ENCODE measurements at regions not wholly inside any gene's neighbourhood (a gene's known extent, or its start where the extent isn't known, plus 50 kb on each side); places are given as distances from the start of the nearest gene placed in this dataset.

DNA sequence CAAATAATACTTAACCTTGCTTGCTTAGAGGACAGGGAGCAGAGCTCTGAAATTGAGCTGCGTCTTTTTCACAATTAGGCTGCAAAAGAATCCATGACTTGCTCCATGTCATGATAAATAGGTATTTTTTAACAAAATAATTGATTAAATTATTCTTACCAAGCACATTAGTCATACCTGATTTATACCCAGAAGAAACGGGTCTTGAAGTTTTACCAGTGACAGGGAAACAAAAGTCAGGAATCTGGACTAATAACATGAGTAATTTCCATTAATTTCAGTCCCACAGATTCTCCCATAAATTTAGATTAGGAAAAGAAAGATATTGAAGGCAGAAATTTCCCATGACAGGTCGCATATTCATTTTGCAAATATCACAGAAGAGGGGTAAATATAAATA, 85.0 kb upstream of the BMP5 start:
- Histone ChIP-seq H3K27me3 (ENCODE audit: control insufficient read depth in 5 of 5, insufficient read depth in 4 of 5, low read length in 5 of 5) (no peaks in the 10 kb centered on the region), H3K4me3 (ENCODE audit: low read depth in 1 of 5, low read length in 5 of 5) (no peak overlapping the region), H3K9me3 (ENCODE audit: control insufficient read depth in 5 of 5, low read length in 5 of 5) (no peaks in the 10 kb centered on the region), H3K27ac (ENCODE audit: low read depth, low read length) (no peak overlapping the region), H3K36me3 (ENCODE audit: control insufficient read depth in 5 of 5, insufficient read depth in 5 of 5, low read length in 5 of 5) (no peaks in the 10 kb centered on the region), H3K9ac (ENCODE audit: low read length in 5 of 5) (no peak overlapping the region), H3K4me1 (ENCODE audit: control insufficient read depth in 5 of 5, insufficient read depth in 5 of 5, low read length in 5 of 5) (peaks cover 0 to 8% (median 0%) of the 10 kb centered on the region in 5 donors)

DNA sequence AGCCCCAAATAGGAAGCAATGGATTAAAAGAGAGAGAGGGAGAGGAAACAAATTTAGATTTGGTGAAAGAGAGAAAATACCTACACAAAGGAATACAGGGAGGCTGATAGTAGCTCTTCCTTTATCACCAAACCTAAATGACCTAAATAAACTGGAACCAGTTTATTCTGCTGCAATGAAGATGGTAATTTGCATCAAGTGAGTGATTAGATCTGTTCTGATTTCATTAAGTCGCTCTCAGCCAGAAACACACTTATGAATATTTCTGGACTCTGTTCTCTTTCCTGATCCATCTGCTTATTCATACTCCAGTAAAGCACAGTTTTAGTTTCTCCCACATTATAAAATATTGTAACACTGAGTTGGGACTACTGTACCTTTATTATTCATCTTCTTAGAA, 83.4 kb upstream of the BMP5 start:
- H3K4me3 ChIP-seq (ENCODE audit: low read depth in 1 of 5, low read length in 5 of 5), result no peak overlapping the region
- H3K4me1 ChIP-seq (ENCODE audit: control insufficient read depth in 5 of 5, insufficient read depth in 5 of 5, low read length in 5 of 5), result peaks cover 0 to 8% (median 0%) of the 10 kb centered on the region in 5 donors
- H3K27ac ChIP-seq (ENCODE audit: low read depth, low read length), result no peak overlapping the region
- H3K27me3 ChIP-seq (ENCODE audit: control insufficient read depth in 5 of 5, insufficient read depth in 4 of 5, low read length in 5 of 5), result no peaks in the 10 kb centered on the region
- no peaks in the 10 kb centered on the region for H3K36me3 ChIP-seq (ENCODE audit: control insufficient read depth in 5 of 5, insufficient read depth in 5 of 5, low read length in 5 of 5)
- H3K9ac ChIP-seq (ENCODE audit: low read length in 5 of 5), result no peak overlapping the region
- H3K9me3 ChIP-seq (ENCODE audit: control insufficient read depth in 5 of 5, low read length in 5 of 5), result no peaks in the 10 kb centered on the region

DNA sequence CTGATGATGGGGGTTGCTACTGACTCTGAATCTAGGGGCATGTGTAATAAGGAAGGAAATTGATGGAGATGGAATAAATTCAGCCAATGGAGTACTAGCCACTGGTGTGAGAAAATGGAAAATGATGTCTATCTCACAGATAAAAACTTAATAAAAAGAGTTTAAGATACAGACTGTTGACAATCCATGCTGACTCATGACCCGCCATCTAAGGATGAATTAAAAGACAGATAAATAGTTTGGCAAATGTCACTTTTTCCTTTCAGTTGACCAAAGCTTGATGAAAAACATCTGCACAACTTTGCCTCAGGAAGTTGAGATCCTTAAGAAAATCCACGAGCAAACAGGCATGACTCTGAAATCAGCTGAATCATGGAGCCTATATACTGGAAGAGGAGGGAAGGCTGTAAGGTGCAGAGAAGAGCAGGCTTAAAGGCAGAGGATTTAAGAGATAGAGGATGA, 82.6 kb upstream of the BMP5 start:
- peaks cover 0 to 5% (median 0%) of the 10 kb centered on the region in 5 donors for H3K4me1 ChIP-seq (ENCODE audit: control insufficient read depth in 5 of 5, insufficient read depth in 5 of 5, low read length in 5 of 5)
- no peaks in the 10 kb centered on the region for H3K9me3 ChIP-seq (ENCODE audit: control insufficient read depth in 5 of 5, low read length in 5 of 5)
- H3K27ac ChIP-seq (ENCODE audit: low read depth, low read length), result no peak overlapping the region
- H3K36me3 ChIP-seq (ENCODE audit: control insufficient read depth in 5 of 5, insufficient read depth in 5 of 5, low read length in 5 of 5), result no peaks in the 10 kb centered on the region
- H3K27me3 ChIP-seq (ENCODE audit: control insufficient read depth in 5 of 5, insufficient read depth in 4 of 5, low read length in 5 of 5), result no peaks in the 10 kb centered on the region
- H3K4me3 ChIP-seq (ENCODE audit: low read depth in 1 of 5, low read length in 5 of 5), result no peak overlapping the region
- H3K9ac ChIP-seq (ENCODE audit: low read length in 5 of 5), result no peak overlapping the region

DNA sequence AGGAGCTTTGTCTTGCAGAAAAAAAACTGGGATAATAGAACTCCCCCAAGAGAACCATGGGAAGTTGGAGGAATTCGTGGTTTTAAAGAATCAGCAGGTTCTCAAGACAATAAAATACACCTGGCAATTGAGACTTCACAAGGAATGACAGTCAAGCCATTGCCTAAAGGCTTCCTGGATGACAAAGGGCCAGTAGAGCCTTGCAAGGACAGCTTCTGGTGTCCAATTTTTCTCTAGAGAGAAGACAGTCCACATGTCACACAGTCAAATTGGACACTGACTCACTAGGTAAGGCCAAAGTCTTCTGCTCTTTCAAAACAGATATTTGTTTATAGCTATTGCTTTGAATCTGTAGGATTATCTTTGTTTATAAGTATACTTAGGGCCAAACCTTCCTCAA, 80.3 kb upstream of the BMP5 start:
- no peak overlapping the region for H3K4me3 ChIP-seq (ENCODE audit: low read depth in 1 of 5, low read length in 5 of 5)
- H3K27ac ChIP-seq (ENCODE audit: low read depth, low read length), result no peak overlapping the region
- H3K4me1 ChIP-seq (ENCODE audit: control insufficient read depth in 5 of 5, insufficient read depth in 5 of 5, low read length in 5 of 5), result peaks cover 0 to 5% (median 0%) of the 10 kb centered on the region in 5 donors
- H3K36me3 ChIP-seq (ENCODE audit: control insufficient read depth in 5 of 5, insufficient read depth in 5 of 5, low read length in 5 of 5), result no peaks in the 10 kb centered on the region
- no peak overlapping the region for H3K9ac ChIP-seq (ENCODE audit: low read length in 5 of 5)
- H3K27me3 ChIP-seq (ENCODE audit: control insufficient read depth in 5 of 5, insufficient read depth in 4 of 5, low read length in 5 of 5), result no peaks in the 10 kb centered on the region
- no peaks in the 10 kb centered on the region for H3K9me3 ChIP-seq (ENCODE audit: control insufficient read depth in 5 of 5, low read length in 5 of 5)

DNA sequence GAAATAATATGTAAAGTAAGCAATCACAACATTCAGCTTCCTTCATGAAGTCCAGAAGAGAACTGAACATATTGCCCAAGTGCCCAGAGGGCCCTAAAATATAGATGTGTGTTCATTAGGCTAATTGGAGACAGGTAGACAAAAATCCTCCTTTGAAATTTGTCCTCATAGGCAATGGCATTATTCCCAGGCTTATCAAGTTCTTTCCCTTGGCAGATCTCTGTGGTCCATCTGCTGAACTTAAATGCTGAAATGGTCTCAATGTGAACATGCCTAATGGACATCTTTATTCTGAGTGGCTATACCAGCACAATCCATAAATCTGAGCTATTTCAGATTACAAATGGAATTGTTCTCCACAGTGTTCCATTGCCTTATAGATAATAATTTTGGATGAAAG, 79.0 kb upstream of the BMP5 start:
- no peak overlapping the region for H3K4me3 ChIP-seq (ENCODE audit: low read depth in 1 of 5, low read length in 5 of 5)
- peaks cover 0 to 5% (median 0%) of the 10 kb centered on the region in 5 donors for H3K9me3 ChIP-seq (ENCODE audit: control insufficient read depth in 5 of 5, low read length in 5 of 5)
- H3K4me1 ChIP-seq (ENCODE audit: control insufficient read depth in 5 of 5, insufficient read depth in 5 of 5, low read length in 5 of 5), result peaks cover 0 to 5% (median 0%) of the 10 kb centered on the region in 5 donors
- H3K27ac ChIP-seq (ENCODE audit: low read depth, low read length), result no peak overlapping the region
- no peak overlapping the region for H3K9ac ChIP-seq (ENCODE audit: low read length in 5 of 5)
- H3K36me3 ChIP-seq (ENCODE audit: control insufficient read depth in 5 of 5, insufficient read depth in 5 of 5, low read length in 5 of 5), result no peaks in the 10 kb centered on the region
- H3K27me3 ChIP-seq (ENCODE audit: control insufficient read depth in 5 of 5, insufficient read depth in 4 of 5, low read length in 5 of 5), result no peaks in the 10 kb centered on the region

DNA sequence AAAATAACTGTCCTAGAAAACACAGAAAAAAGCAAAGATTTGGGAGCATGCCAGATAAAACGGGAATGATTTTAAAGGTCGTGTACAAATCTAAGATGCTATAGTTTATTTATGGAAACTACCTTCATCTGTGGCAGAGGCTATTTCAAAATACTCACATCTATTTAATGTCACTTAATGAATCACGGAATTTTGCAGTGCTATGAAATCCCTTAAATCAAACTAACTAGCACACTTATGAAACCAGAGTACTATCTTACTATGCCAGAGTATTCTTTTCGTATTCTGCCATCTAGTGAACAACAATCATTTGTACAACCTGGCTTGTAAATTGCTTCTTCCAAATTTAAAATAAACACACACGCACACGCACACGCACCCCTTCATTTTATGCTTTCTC, 77.9 kb upstream of the BMP5 start:
- Histone ChIP-seq H3K4me1 (ENCODE audit: control insufficient read depth in 5 of 5, insufficient read depth in 5 of 5, low read length in 5 of 5) (peaks cover 0 to 5% (median 0%) of the 10 kb centered on the region in 5 donors), H3K4me3 (ENCODE audit: low read depth in 1 of 5, low read length in 5 of 5) (peak overlapping the region; percentile 20 to 58 (median 47)), H3K36me3 (ENCODE audit: control insufficient read depth in 5 of 5, insufficient read depth in 5 of 5, low read length in 5 of 5) (no peaks in the 10 kb centered on the region), H3K9ac (ENCODE audit: low read length in 5 of 5) (peak overlapping the region in 1 of 5 donors; percentile 2), H3K9me3 (ENCODE audit: control insufficient read depth in 5 of 5, low read length in 5 of 5) (peaks cover 0 to 5% (median 0%) of the 10 kb centered on the region in 5 donors), H3K27me3 (ENCODE audit: control insufficient read depth in 5 of 5, insufficient read depth in 4 of 5, low read length in 5 of 5) (no peaks in the 10 kb centered on the region), H3K27ac (ENCODE audit: low read depth, low read length) (no peak overlapping the region)

DNA sequence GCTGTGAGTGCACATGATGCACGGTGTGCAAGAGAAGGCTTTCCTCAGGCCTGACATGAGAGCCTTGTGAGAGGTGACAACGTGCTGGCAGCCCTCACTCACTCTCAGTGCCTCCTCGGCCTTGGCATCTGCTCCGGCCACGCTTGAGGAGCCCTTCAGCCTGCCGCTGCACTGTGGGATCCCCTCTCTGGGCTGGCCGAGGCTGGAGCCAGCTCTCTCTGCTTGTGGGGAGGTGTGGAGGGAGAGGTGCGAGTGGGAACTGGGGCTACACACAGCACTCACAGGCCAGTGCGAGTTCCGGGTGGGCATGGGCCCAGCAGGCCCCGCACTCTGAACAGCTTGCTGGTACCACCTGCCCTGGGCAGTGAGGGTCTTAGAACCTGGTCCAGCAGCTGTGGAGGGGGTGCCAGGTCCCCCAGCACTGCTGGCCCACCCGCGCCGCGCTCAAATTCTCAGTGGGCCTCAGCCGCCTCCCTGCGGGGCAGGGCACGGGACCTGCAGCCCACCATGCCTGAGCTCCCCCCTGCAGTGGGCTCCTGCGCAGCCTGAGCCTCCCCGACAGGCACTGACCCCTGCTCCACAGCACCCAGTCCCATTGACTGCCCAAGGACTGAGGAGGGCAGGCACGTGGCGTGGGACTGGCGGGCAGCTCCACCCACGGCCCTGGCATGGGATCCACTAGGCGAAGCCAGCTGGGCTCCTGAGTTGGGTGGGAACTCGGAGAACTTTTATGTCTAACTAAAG, 74.9 kb upstream of the BMP5 start:
- Histone ChIP-seq H3K4me1 (ENCODE audit: control insufficient read depth in 5 of 5, insufficient read depth in 5 of 5, low read length in 5 of 5) (peaks cover 0 to 5% (median 0%) of the 10 kb centered on the region in 5 donors), H3K9ac (ENCODE audit: low read length in 5 of 5) (no peak overlapping the region), H3K27me3 (ENCODE audit: control insufficient read depth in 5 of 5, insufficient read depth in 4 of 5, low read length in 5 of 5) (no peaks in the 10 kb centered on the region), H3K27ac (ENCODE audit: low read depth, low read length) (no peak overlapping the region), H3K9me3 (ENCODE audit: control insufficient read depth in 5 of 5, low read length in 5 of 5) (peaks cover 0 to 5% (median 0%) of the 10 kb centered on the region in 5 donors), H3K4me3 (ENCODE audit: low read depth in 1 of 5, low read length in 5 of 5) (no peak overlapping the region), H3K36me3 (ENCODE audit: control insufficient read depth in 5 of 5, insufficient read depth in 5 of 5, low read length in 5 of 5) (no peaks in the 10 kb centered on the region)

DNA sequence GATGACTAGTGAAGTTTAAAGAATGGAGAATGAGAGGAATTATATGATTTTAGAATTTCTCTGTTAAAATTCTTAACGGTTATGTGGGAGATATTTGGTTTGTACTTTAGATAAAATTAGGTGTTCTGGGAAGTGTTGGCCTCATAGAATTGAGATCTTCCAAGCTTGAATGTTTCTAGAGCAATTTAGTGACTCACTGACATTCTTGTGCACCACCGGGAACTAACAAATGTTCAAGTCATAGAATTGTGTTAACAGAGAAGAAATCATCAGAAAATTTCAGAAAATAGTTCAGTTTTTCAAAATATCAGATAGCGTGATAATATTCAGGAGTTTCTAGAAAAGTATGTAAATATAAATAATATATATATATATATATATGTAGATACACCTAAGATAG, 67.9 kb upstream of the BMP5 start:
- Histone ChIP-seq H3K27me3 (ENCODE audit: control insufficient read depth in 5 of 5, insufficient read depth in 4 of 5, low read length in 5 of 5) (no peaks in the 10 kb centered on the region), H3K36me3 (ENCODE audit: control insufficient read depth in 5 of 5, insufficient read depth in 5 of 5, low read length in 5 of 5) (no peaks in the 10 kb centered on the region), H3K27ac (ENCODE audit: low read depth, low read length) (no peak overlapping the region), H3K4me1 (ENCODE audit: control insufficient read depth in 5 of 5, insufficient read depth in 5 of 5, low read length in 5 of 5) (no peaks in the 10 kb centered on the region), H3K9me3 (ENCODE audit: control insufficient read depth in 5 of 5, low read length in 5 of 5) (no peaks in the 10 kb centered on the region), H3K4me3 (ENCODE audit: low read depth in 1 of 5, low read length in 5 of 5) (no peak overlapping the region), H3K9ac (ENCODE audit: low read length in 5 of 5) (no peak overlapping the region)

DNA sequence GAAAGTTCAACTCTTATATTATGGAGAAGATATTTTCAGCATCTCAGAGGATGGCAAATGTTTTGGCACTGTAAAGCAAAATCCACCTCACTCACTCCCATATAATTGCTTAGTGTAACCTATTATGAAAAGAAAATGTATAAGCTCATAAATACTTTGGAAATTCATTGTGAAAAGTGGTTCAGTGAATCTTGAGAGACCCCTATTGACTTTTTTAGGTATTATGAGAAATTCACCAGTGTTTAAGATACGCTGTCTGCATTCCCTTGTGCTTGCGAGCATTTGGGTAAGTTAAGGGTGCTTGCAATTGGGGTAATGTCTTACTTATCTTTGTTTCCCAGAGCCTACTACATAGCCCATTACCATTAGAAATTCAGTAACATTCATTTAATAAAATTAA, 66.3 kb upstream of the BMP5 start:
- Histone ChIP-seq H3K9me3 (ENCODE audit: control insufficient read depth in 5 of 5, low read length in 5 of 5) (no peaks in the 10 kb centered on the region), H3K4me1 (ENCODE audit: control insufficient read depth in 5 of 5, insufficient read depth in 5 of 5, low read length in 5 of 5) (no peaks in the 10 kb centered on the region), H3K27ac (ENCODE audit: low read depth, low read length) (no peak overlapping the region), H3K4me3 (ENCODE audit: low read depth in 1 of 5, low read length in 5 of 5) (no peak overlapping the region), H3K36me3 (ENCODE audit: control insufficient read depth in 5 of 5, insufficient read depth in 5 of 5, low read length in 5 of 5) (no peaks in the 10 kb centered on the region), H3K9ac (ENCODE audit: low read length in 5 of 5) (no peak overlapping the region), H3K27me3 (ENCODE audit: control insufficient read depth in 5 of 5, insufficient read depth in 4 of 5, low read length in 5 of 5) (no peaks in the 10 kb centered on the region)

DNA sequence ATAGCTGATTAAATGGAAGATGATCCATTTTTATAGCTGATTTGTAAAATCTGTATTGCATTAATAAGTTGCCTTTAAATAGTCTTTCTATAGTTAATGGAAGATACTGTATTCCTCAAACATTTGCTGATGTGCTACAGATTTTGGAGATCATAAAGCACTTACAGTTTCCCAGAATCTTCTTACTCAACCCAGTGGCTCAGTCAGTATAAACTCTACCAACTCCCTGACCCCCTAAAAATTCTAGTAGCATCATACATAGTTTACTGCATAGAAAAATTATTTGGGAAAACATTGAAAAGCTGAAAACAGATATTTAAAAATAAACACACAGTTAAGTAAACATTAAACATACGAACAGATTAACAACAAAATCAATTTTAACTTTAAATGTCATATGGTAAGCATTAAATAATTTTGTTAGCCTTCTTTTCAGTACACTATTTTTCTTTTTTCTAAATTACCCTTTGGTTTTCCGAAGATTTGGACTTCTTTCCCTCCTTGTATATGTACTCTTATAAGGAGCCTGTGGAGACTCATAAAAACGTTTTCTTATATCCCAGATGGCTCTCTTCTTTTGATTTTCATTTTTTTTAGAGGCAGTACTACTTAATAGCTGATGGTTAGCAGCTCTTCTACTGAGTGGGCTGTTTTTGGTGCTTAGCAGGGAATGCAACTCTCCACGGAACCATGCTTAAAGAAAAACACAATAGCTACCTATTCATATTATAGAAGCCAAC, 62.7 kb upstream of the BMP5 start:
- no peak overlapping the region for H3K4me3 ChIP-seq (ENCODE audit: low read depth in 1 of 5, low read length in 5 of 5)
- no peaks in the 10 kb centered on the region for H3K36me3 ChIP-seq (ENCODE audit: control insufficient read depth in 5 of 5, insufficient read depth in 5 of 5, low read length in 5 of 5)
- H3K4me1 ChIP-seq (ENCODE audit: control insufficient read depth in 5 of 5, insufficient read depth in 5 of 5, low read length in 5 of 5), result no peaks in the 10 kb centered on the region
- no peak overlapping the region for H3K9ac ChIP-seq (ENCODE audit: low read length in 5 of 5)
- no peaks in the 10 kb centered on the region for H3K9me3 ChIP-seq (ENCODE audit: control insufficient read depth in 5 of 5, low read length in 5 of 5)
- no peak overlapping the region for H3K27ac ChIP-seq (ENCODE audit: low read depth, low read length)
- no peaks in the 10 kb centered on the region for H3K27me3 ChIP-seq (ENCODE audit: control insufficient read depth in 5 of 5, insufficient read depth in 4 of 5, low read length in 5 of 5)

All from subcutaneous abdominal adipose tissue (tissue), 5 donors.